COLO668 (cell line): ENCODE measurements at regions not wholly inside any gene's neighbourhood (a gene's known extent, or its start where the extent isn't known, plus 50 kb on each side); places are given as distances from the start of the nearest gene placed in this dataset.

ENCODE experiments used
- DNase-seq: peaks from one replicate; lab custom pipeline; 2025; ENCODE audit not compliant: unreplicated experiment; lab: John Stamatoyannopoulos, UW

- no peak for DNase-seq
Measured at GRCh38 chr3:106728315-106729098, 648.7 kb upstream of the CCDC54 start.

- no peak for DNase-seq
Measured at GRCh38 chr3:106729481-106729880, 647.8 kb upstream of the CCDC54 start.

- DNase-seq: no peak
Measured at GRCh38 chr3:106731230-106731629, 646.0 kb upstream of the CCDC54 start.

- DNase-seq: no peak
Measured at GRCh38 chr3:106734712-106735111, 642.5 kb upstream of the CCDC54 start.

- DNase-seq: no peak
Measured at GRCh38 chr3:106737265-106737664, 640.0 kb upstream of the CCDC54 start.

- DNase-seq: no peak
Measured at GRCh38 chr3:106740116-106740515, 637.1 kb upstream of the CCDC54 start.

- no peak for DNase-seq
Measured at GRCh38 chr3:106745344-106746168, 631.7 kb upstream of the CCDC54 start.

GRCh38 chr3:106746286-106746685, 631.0 kb upstream of the CCDC54 start:
- DNase-seq: no peak

- no peak for DNase-seq
Measured at GRCh38 chr3:106748472-106749262, 628.6 kb upstream of the CCDC54 start.

- DNase-seq: no peak
Measured at GRCh38 chr3:106750092-106750491, 627.1 kb upstream of the CCDC54 start.

GRCh38 chr3:106755336-106755735, 621.9 kb upstream of the CCDC54 start:
- no peak for DNase-seq

- no peak for DNase-seq
Measured at GRCh38 chr3:106756901-106757300, 620.3 kb upstream of the CCDC54 start.

GRCh38 chr3:106758459-106758858, 618.8 kb upstream of the CCDC54 start:
- DNase-seq: no peak

- no peak for DNase-seq
Measured at GRCh38 chr3:106759731-106760130, 617.5 kb upstream of the CCDC54 start.

GRCh38 chr3:106765342-106765741, 611.9 kb upstream of the CCDC54 start:
- DNase-seq: no peak

GRCh38 chr3:106768941-106769480, 608.2 kb upstream of the CCDC54 start:
- no peak for DNase-seq

GRCh38 chr3:106773795-106774194, 603.4 kb upstream of the CCDC54 start:
- DNase-seq: no peak

- no peak for DNase-seq
Measured at GRCh38 chr3:106783231-106783630, 594.0 kb upstream of the CCDC54 start.

GRCh38 chr3:106789276-106789675, 588.0 kb upstream of the CCDC54 start:
- no peak for DNase-seq

GRCh38 chr3:106792716-106793115, 584.5 kb upstream of the CCDC54 start:
- DNase-seq: no peak

- DNase-seq: no peak
Measured at GRCh38 chr3:106794442-106794841, 582.8 kb upstream of the CCDC54 start.
